Pons (tissue), 1 donor: ENCODE measurements at regions not wholly inside any gene's neighbourhood (a gene's known extent, or its start where the extent isn't known, plus 50 kb on each side); places are given as distances from the start of the nearest gene placed in this dataset.
"Not testable (repeated sequence)": the region's sequence is repeated elsewhere in the genome, so short reads cannot be mapped to it uniquely, and the experiment has no call there.

Source experiments
- DNase-seq: peaks from one replicate; pipeline ENCODE4 v3.0.0-alpha.2; 2016; ENCODE audit warnings: low spot score

DNA sequence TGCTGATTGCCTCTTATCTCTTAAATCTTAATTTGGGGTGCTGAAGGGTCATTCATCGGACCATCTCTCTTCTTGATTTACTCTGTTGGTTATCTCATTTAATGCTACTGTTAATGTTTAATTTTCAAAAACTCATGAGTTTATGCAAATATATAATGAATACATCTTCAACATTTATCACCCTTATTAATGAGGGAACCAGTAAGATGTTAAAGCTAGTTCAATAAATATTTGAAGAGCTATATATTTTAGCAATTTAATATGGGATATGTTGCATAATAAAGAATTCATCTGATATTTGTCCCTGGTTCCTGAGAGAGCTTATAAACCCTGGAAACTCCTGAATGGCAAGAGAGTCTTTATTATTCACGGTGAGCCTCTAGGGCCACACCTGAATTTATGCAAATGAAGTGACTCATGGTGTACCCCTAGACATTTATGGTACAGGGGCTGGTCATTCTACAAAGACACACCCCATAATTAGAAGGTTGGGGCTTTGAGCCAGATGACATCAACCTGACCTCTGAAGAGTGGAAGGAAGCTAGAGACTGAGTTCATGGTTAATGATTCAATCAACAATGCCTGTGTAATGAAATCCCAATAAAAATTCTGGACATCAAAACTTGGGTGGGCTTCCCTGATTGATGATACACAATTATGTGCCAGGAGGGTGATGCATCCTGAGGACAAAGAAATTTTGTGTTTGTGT lies 339.5 kb upstream of the ZNF608 start:
- no peak for DNase-seq

DNA sequence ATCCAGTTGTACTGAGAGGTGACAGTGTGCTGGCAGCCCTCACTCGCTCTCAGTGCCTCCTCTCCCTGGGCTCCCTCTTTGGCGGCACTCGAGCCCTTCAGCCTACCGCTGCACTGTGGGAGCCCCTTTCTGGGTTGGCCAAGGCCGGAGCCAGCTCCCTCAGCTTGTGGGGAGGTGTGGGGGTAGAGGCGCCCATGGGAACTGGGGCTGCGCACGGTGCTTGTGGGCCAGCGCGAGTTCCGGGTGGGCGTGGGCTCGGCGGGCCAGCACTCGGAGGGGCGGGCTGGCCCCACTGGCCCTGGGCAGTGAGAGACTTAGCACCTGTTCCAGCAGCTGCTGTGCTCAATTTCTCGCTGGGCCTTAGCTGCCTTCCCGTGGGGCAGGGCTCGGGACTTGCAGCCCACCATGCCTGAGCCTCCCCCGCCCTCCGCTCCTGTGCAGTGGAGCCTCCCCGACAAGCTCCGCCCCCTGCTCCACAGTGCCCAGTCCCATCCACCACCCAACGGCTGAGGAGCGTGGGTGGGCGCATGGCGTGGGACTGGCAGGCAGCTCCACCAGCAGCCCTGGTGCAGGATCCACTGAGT lies 342.2 kb upstream of the ZNF608 start:
- DNase-seq = no peak

DNA sequence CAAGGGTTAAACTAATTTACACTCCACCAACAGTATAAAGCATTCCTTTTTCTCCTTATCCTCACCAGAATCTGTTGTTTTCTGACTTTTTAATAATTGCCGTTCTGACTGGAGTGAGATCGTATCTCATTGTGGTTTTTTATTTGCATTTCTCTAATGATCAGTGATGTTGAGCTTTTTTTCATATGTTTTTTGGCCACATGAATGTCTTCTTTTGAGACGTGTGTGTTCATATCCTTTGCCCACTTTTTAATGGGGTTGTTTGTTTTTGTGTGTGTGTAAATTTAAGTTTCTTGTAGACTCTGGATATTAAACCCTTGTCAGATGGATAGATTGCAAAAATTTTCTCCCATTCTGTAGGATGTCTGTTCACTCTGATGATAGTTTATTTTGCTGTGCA lies 345.7 kb upstream of the ZNF608 start:
- DNase-seq = not testable (repeated sequence)

DNA sequence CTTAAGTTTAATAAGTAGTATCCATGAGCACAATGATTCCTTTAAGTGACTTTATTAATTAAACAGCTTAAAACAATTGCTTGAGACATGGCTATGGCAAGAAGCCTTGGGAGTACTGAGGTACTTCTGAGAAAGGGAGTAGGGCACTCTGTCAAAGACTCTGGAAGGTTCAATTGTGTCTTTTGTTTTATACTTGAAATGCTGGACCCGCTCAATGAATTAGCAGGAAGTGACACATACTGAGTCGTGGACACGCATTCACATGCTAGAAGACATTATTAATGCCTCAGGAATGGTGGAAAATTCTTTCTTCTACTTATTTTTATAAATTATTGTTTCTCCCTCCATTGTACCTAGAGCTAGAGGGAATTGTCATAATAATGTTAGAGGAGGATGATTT lies 347.3 kb upstream of the ZNF608 start:
- DNase-seq = peak; percentile 4

- no peak for DNase-seq
Measured at GRCh38 chr5:125100342-125100741, 353.9 kb upstream of the ZNF608 start.

DNA sequence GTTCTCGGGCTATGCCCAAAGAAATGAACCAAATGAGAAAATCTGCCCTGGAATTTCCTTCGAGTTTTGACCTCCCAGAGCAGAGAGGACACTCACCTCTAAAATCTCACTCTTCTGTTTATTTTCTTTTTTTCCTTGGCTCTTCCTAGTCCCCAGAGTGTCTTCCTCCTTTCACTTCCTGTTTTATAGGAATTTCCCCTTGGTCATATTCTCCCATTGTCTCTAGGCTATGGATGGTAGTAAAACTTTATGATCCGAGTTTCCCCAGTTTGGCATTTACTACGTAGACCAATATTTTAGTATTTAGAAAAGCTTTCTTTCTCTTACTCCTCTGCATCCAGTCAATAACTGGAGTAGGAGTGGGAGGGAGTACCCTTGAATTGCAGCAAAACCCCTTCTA lies 354.5 kb upstream of the ZNF608 start:
- no peak for DNase-seq

DNA sequence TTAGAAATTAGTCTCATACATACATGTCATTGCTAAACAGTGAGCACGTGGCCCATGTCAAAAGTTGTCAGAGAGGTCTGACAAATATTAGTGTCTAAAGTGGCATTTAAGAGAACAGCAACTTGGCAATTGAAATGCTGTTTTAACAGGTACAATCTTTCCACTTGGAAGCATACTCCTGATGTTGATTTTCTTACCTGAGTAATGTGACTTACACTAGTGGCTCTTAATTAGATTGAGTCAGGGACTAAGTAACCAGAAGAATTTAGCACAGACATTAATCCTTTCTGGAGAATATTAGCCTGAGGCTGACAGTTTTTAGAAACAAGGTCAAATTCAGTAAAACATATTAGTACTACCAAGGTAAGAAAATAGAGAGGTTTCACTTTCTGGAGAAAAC lies 357.0 kb upstream of the ZNF608 start:
- no peak for DNase-seq

DNA sequence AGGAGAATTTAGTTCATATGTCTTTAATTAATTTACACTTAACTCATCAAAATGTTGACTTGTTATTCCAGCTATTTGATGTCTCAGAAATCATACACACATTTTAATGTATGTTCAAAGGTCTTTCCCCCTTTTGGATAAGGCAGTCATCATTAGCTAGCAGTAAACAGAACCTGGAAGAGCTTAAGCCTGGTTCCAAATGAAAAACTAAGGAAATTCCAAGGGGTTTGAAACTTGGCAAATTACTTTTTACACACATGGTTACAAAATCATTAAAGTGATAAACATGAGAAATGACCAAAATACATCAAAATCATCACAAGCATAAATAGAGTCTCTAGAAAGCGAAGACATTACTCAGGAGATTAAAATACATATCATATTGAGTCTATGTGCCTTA lies 359.8 kb upstream of the ZNF608 start:
- DNase-seq = no peak

- DNase-seq = no peak
Measured at GRCh38 chr5:125106881-125107280, 360.4 kb upstream of the ZNF608 start.

- DNase-seq = no peak
Measured at GRCh38 chr5:125109293-125109692, 362.9 kb upstream of the ZNF608 start.

GRCh38 chr5:125109816-125110215 lies 363.4 kb upstream of the ZNF608 start:
- no peak for DNase-seq

GRCh38 chr5:125112196-125112595 lies 365.8 kb upstream of the ZNF608 start:
- no peak for DNase-seq

GRCh38 chr5:125113328-125113727 lies 366.9 kb upstream of the ZNF608 start:
- DNase-seq = no peak

- DNase-seq = no peak
Measured at GRCh38 chr5:125115195-125115525, 368.7 kb upstream of the ZNF608 start.

DNA sequence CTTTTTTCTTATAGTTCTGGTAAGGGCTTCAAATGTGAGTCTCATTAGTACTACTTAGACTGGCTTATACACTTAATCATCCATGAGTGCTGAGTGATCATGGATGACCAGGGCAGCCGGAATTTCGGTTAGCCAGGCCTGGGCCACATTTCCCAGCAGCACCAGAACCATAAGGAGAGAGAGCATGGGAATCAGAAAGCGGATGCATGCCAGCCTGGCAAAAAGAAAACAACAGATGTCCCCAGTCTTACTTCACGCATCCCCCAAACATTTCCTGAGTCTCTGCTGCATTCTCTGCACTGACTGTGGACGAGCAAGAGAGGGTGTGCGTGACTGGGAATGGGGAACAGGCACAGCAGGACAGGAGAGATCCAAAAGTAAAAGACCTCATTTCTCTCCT lies 371.1 kb upstream of the ZNF608 start:
- no peak for DNase-seq

DNA sequence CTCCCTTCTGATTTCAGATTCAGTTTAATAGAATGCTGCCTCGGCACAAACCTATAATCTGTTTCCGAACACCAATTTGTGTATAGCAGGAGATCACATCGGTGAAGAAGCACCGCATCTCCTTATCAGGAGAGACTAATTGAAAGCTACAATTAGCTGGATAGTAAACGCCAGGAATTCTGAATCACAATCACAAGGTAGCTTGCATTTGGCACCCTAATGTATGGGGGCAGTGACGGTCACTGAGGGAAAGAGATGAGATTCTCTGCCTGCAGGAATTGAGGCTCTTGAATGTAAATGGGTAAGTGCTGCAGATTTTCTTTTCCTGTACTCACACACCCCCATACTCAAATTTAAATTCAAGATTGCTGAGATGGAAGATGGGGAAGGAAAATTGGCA lies 373.6 kb upstream of the ZNF608 start:
- no peak for DNase-seq

GRCh38 chr5:125125031-125125823 lies 378.8 kb upstream of the ZNF608 start:
- DNase-seq = no peak

- no peak for DNase-seq
Measured at GRCh38 chr5:125126050-125126449, 379.6 kb upstream of the ZNF608 start.

GRCh38 chr5:125129151-125129806 lies 382.8 kb upstream of the ZNF608 start:
- no peak for DNase-seq

- DNase-seq = no peak
Measured at GRCh38 chr5:125130591-125130990, 384.2 kb upstream of the ZNF608 start.

DNA sequence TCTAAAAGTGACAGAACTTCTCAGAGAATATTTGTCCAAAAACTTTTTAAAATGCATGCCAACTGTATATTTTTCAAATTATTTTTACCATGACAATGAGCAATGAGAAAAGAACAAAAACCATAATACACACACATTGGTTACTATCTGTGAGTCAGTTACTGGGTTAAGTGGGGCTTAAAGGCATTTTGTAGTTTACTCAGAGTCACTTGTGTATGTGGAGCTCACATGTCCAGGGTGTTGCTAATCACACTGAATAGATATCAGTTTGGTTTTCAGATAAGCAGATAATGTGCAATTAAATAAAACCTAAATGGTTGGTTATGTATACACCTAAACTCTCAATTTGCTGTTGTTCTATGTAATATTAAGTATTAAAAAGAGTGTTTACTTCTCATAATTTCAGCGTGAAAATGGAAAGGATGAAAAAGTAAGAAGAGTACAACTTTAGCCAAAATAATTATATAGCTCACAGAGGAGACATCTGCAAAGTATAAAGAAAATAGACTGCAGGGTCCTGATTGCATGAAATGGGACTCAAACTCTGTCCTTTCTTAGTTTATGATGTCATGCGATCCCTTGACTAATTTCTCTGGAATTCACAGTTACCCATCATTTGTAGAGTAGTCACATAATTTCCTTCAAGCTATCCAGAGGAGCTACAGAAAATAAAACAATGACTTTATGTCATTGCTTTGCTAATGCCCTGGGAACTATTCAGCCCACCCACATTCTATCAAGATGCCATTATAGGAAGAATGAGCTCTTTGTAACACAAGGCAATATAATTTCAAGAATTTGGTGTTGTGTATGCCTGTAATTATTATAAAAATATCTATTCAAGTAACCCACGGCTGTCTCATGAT lies 388.0 kb upstream of the ZNF608 start:
- DNase-seq = peak; percentile 11

GRCh38 chr5:125137535-125137934 lies 391.1 kb upstream of the ZNF608 start:
- no peak for DNase-seq
